K562 (cell line): ENCODE measurements at regions not wholly inside any gene's neighbourhood (a gene's known extent, or its start where the extent isn't known, plus 50 kb on each side); places are given as distances from the start of the nearest gene placed in this dataset.

ENCODE experiments used
- ATAC-seq: fragments of 200-7000 bp; cut with Tn5 transposase; 3 replicates; pipeline ENCODE4 v1.9.1; 2020; ENCODE audit warnings: moderate library complexity
- BruUV-seq: library from RNA; stranded (reverse); fragments of 400-500 nt; replicated peaks from 2 replicates; lab custom pipeline; 2021; lab: Mats Ljungman, UMichigan
- CTCF ChIA-PET: fragments of 300-600 bp; formaldehyde crosslinking; extraction: SDS; loops from one replicate; lab custom pipeline; 2021; ENCODE audit warnings: low intra/inter-chr PET ratio; lab: Yijun Ruan, JAX
- POLR2A ChIA-PET: fragments of 300-600, 350-650 bp; sonication (Branson Sonifier 250); formaldehyde crosslinking; extraction: SDS; loops from one replicate; lab custom pipeline; 2021; ENCODE audit warnings: antibody characterized with exemption, inconsistent platforms; lab: Yijun Ruan, JAX
- DNase-seq, 4 experiments: peaks; one replicate each; pipeline versions ENCODE4 v3.0.0 to v3.0.0-alpha.2; 2011 to 2018; ENCODE audit warnings: low spot score in 3 of 4, mixed read lengths in 3 of 4; ENCODE audit errors: extremely low read depth in 1 of 4
- FAIRE-seq: peaks from 2 replicates; lab custom pipeline; 2011; peaks lifted over from hg19 to GRCh38; lab: Jason Lieb, UNC
- H2AFZ ChIP-seq: 2 replicates; pipeline ENCODE4 v1.6.0; 2011; ENCODE audit warnings: low read depth, low read length, control low read depth, inconsistent platforms
- H3K27ac ChIP-seq: fragments of 200-600 bp; 3 replicates; pipeline ENCODE4 v1.8.0; 2011; ENCODE audit warnings: low read depth, mild to moderate bottlenecking, control low read depth, inconsistent platforms, low read length, moderate library complexity, mixed read lengths; ENCODE audit errors: extremely low read depth
- H3K27me3 ChIP-seq, 2 experiments: fragments of 300-600 bp in 1 of 2; 2 replicates in 1 of 2; 3 replicates in 1 of 2; pipeline versions ENCODE4 v1.6.0 to v1.8.0; 2011; ENCODE audit warnings: inconsistent platforms in 2 of 2, low read length in 2 of 2, mild to moderate bottlenecking in 1 of 2, mixed read lengths in 1 of 2, moderate library complexity in 1 of 2; ENCODE audit not compliant: control insufficient read depth in 2 of 2, insufficient read depth in 2 of 2
- H3K36me3 ChIP-seq: fragments of 300-600 bp; 3 replicates; pipeline ENCODE4 v1.8.0; 2011; ENCODE audit warnings: mild to moderate bottlenecking, low read length, inconsistent platforms; ENCODE audit not compliant: control insufficient read depth, insufficient read depth
- H3K4me1 ChIP-seq, 2 experiments: fragments of 200-600 bp in 1 of 2; replicated peaks in 1 of 2; 2 replicates in 1 of 2; 3 replicates in 1 of 2; pipeline versions ENCODE4 v1.5.1 to v1.8.0; 2011; ENCODE audit warnings: inconsistent platforms in 2 of 2, low read length in 2 of 2, mild to moderate bottlenecking in 1 of 2, mixed read lengths in 1 of 2, moderate library complexity in 1 of 2; ENCODE audit not compliant: control insufficient read depth in 2 of 2, insufficient read depth in 2 of 2
- H3K4me2 ChIP-seq: 2 replicates; pipeline ENCODE4 v1.6.1; 2011; ENCODE audit warnings: low read length, control low read depth, inconsistent platforms, mixed read lengths; ENCODE audit not compliant: insufficient read depth
- H3K4me3 ChIP-seq: fragments of 200-600 bp; sonication (generic), shearing (Covaris generic); 2 replicates; pipeline ENCODE4 v1.5.1; 2016; ENCODE audit warnings: control low read depth, inconsistent platforms
- H3K79me2 ChIP-seq: fragments of 200-600 bp; 3 replicates; pipeline ENCODE4 v1.8.0; 2011; ENCODE audit warnings: low read length, inconsistent platforms; ENCODE audit not compliant: control insufficient read depth, insufficient read depth
- H3K9ac ChIP-seq, 2 experiments: 2 replicates each; pipeline versions ENCODE4 v1.6.0 to v1.6.1; 2011; ENCODE audit warnings: low read depth in 2 of 2, low read length in 2 of 2, control low read depth in 1 of 2, inconsistent platforms in 1 of 2, mild to moderate bottlenecking in 1 of 2, mixed read lengths in 1 of 2; ENCODE audit not compliant: insufficient read depth in 1 of 2
- H3K9me1 ChIP-seq: one replicate; pipeline ENCODE4 v1.6.0; 2011; ENCODE audit warnings: inconsistent platforms, mild to moderate bottlenecking, low read length, moderate library complexity; ENCODE audit not compliant: control insufficient read depth, insufficient read depth
- H3K9me3 ChIP-seq: replicated peaks from 2 replicates; pipeline ENCODE4 v1.5.1; 2011; ENCODE audit warnings: low read depth, low read length, inconsistent platforms; ENCODE audit not compliant: control insufficient read depth, insufficient read depth
- H4K20me1 ChIP-seq: replicated peaks from 2 replicates; pipeline ENCODE4 v1.6.1; 2011; ENCODE audit warnings: low read length, inconsistent platforms, mixed read lengths; ENCODE audit not compliant: control insufficient read depth, insufficient read depth
- MAFG ChIP-seq: fragments of 450-650 bp; conservative IDR thresholded peaks from 2 replicates; pipeline ENCODE4 v1.6.1; 2016; ENCODE audit warnings: missing genetic modification characterization, missing compliant biosample characterization
- SIN3A ChIP-seq, 2 experiments: fragments of 150-350 bp in 1 of 2; IDR thresholded peaks; 2 replicates each; pipeline ENCODE4 v1.6.1; 2011 to 2016; ENCODE audit warnings: borderline replicate concordance in 2 of 2, low read depth in 2 of 2, low read length in 2 of 2, mild to moderate bottlenecking in 2 of 2, moderate library complexity in 2 of 2; ENCODE audit not compliant: control insufficient read depth in 1 of 2
- U2AF2 ChIP-seq: fragments of 200-400 bp; formaldehyde crosslinking; optimal IDR thresholded peaks from 2 replicates; pipeline ENCODE3; 2017; ENCODE audit warnings: low read depth, mild to moderate bottlenecking, low read length
- ZEB2 ChIP-seq: fragments of 450-650 bp; IDR thresholded peaks from 2 replicates; pipeline ENCODE4 v1.6.1; 2016
- ZNF384 ChIP-seq: IDR thresholded peaks from 2 replicates; pipeline ENCODE4 v1.6.1; 2012; ENCODE audit warnings: low read depth, low read length, improper control_type of control experiment
- WGBS: fragments of 100-300 bp; shearing (Covaris generic); methylation state at CpG from one replicate; pipeline ENCODE4 v1.1.6; 2016; ENCODE audit warnings: low coverage, mixed read lengths; ENCODE audit not compliant: insufficient coverage; ENCODE audit errors: missing lambda C conversion rate; 5-methylcytosine and 5-hydroxymethylcytosine counted together
- in situ Hi-C: fragments of 300-500 bp; cut with MboI; formaldehyde crosslinking; loops from 4 replicates; pipeline ENCODE4 v1.15.0; 2018; ENCODE audit warnings: inconsistent platforms, mixed read lengths
- intact Hi-C: fragments of 100-400 bp; cut with micrococcal nuclease; formaldehyde crosslinking; loops from 2 replicates; pipeline ENCODE4 v1.14.2; 2022

- TF ChIP-seq ZEB2 = peak; percentile 64
- TF ChIP-seq SIN3A (IDR thresholded peaks at IDR 0.05; ENCODE audit: borderline replicate concordance in 2 of 2, control insufficient read depth in 1 of 2, low read depth in 2 of 2, low read length in 2 of 2) = no peak
Measured at GRCh38 chr10:3578682-3579081, 206.3 kb downstream of the KLF6 start (continued).

- Histone ChIP-seq H2AFZ (no peak overlapping the region), H3K79me2 (no peaks in the 10 kb centered on the region), H3K36me3 (no peaks in the 10 kb centered on the region), H4K20me1 (no peaks in the 10 kb centered on the region), H3K4me2 (no peak overlapping the region), H3K27me3 (peaks cover 9 to 13% of the 10 kb centered on the region in 2 experiments; a peak in 4 of 5 replicates), H3K9ac (no peak overlapping the region), H3K9me1 (no peaks in the 10 kb centered on the region), H3K9me3 (no peaks in the 10 kb centered on the region), H3K27ac (no peak overlapping the region; the same call in 2 of the 3 replicates), H3K4me3 (no peak overlapping the region), H3K4me1 (no peaks in the 10 kb centered on the region; a peak in 1 of 5 replicates)
- peak in 1 of 4 experiments; percentile 20 for DNase-seq
- no peak for ATAC-seq
- CTCF ChIA-PET = no interaction called here
- 0% methylated on average over 3 of the region's 3 CpGs for WGBS
- TF ChIP-seq U2AF2 (no peak), MAFG (peak; percentile 46), ZNF384 (peak; percentile 35; the same call in 1 of the 2 replicates)
- FAIRE-seq = no peak
- intact Hi-C loops (no loop called here), in situ Hi-C loops (no loop called here)
- POLR2A ChIA-PET = interaction anchor here (0.6 kb wide), 1 partner anchor 205 kb away, joined by 3 read pairs; no protein-coding TSS in a partner anchor
- no TSS peak for BruUV-seq
Measured at GRCh38 chr10:3578159-3578558, 206.8 kb downstream of the KLF6 start.
